HG02623 (cell line): ENCODE measurements at regions not wholly inside any gene's neighbourhood (a gene's known extent, or its start where the extent isn't known, plus 50 kb on each side); places are given as distances from the start of the nearest gene placed in this dataset.

Experiments used
- ATAC-seq: cut with Tn5 transposase; IDR thresholded peaks from one replicate; pipeline ENCODE4 v1.9.1; 2021; ENCODE audit warnings: moderate library complexity; ENCODE audit not compliant: unreplicated experiment

DNA sequence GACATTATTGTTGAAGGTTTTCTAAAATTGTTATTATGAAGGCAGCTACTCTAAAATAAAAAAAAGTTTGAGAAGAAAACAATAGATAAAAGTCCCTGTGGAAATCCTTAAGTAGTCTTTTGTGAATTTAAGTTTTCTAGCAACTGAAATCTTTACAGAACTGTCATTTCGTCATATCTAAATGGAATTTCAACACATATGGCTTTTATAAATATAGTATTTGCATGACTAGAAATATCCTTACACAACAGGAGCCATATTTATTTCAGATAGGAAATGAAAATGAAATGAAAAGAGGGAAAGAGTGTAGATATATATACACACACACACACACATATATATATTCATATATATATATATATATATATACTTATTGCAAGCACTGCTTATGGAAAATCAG lies 204.7 kb upstream of the RGS18 start:
- no peak for ATAC-seq

DNA sequence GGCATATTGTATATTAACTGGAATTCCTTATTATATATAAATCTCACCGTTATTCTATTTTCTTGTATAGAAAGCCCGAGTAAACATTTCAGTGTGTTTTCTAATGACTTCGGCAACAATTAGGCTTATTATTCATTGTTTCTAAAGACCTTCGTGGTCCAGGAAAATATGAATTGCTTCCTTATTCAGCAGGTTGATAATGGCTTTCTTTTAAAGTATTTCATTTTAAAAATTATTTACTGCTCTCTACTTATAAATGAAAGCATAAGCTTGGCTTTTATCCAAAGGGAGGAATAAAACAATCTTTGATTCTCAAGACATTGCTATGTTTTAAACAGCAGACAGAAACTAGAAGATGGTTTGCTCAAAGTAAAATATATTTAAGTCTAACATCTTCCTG lies 198.4 kb upstream of the RGS18 start:
- ATAC-seq, result no peak

DNA sequence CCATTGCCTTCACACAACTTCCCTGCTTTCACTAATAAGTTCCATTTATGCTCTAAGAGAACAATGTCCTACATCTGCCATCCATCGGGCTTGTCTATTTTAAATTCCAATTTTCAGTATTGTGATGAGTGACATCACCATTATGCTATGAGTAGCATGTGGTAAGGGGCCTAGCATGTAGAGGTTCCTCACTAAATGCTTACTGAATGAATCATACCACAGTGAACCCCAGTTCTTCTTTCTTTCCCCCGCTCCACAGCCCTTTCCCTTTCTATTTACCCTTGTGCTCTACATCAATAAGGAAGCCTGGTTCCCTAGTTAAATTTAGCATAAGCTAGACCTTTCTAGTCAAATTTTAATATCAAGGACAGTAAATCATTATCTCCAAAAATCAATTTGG lies 195.0 kb upstream of the RGS18 start:
- ATAC-seq, result no peak

DNA sequence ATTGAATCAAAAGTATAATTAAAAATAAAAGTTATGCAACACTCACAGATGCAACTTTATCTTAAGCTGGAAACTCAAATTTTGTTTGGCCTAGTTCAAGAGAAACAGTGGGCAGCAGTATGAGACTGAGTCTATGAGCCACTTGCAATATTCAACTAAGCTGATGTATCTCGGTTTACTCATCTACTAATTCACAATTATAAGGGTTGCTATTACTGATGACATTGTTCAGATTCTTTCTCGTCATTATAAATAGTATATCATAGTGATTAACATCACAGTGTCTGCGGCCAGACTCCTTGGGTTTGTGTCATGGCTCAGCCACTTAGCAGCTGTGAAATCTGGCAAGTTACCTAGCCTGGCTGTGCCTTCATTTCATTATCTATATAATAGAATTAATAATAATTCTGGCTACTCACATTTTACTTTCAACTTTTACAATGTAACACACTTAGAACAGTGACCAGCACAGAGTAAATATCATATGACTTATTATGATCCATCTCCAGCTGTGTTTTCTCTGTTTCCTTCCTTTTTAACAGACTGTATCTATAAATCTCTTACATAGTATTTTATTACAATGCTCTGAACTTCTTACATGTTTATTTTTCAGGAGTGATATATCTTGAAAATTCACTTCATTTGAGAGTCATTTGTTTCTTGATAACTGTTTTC lies 194.3 kb upstream of the RGS18 start:
- ATAC-seq, result no peak

DNA sequence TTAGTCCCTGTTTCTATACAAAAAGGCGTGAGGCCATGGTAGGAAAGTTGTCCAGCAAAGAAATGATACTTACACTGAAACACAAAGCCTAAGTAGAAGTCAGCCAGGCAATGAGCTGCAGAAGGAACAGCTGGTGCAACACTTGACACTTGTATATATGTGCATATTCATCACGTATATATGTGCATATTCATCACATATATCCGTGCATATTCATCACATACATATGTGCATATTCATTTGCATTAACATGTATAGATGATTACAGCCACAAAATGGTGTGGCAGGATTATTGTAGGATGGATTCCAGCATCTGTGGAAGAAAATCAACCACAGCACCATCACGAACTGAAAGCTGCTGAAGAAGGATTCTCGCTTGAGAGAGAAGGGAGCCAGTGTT lies 189.0 kb upstream of the RGS18 start:
- ATAC-seq, result no peak

DNA sequence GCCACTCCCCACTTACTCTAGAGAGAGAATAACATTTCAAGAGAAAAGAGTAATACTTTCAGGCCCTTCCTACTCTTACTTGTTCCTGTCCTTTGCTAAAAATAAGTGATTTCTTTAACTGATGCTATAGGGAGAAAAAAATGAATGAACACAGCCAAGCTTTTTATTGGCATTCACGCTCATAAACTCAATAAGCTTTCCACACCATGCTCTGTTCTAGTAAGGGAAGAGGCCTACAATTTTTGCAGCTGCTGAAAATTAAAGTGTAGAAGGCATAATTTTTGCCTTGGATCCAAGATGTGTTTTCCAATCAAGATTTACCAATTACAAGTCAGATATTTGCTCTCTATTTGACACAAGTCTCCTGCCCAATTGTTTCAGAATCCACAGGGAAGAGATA lies 188.1 kb upstream of the RGS18 start:
- ATAC-seq, result no peak

DNA sequence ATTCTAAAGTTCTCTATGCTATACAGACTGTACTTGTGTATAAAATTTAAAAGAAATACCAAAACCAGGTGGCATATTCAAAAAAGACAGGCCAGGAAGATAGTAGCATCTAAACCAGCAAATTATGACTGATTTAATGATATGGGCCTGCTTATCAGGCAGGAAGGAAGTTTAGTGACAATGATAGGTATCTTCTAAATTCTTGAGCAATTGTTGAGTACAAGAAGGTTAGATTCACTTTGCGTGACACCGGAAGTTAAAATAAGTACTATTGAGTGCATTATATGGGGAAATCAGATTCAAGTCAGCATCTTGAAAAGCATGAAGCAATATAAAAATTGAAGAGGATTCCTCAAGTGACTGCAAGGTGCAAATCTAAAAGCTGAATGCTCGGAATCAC lies 186.8 kb upstream of the RGS18 start:
- ATAC-seq, result no peak

DNA sequence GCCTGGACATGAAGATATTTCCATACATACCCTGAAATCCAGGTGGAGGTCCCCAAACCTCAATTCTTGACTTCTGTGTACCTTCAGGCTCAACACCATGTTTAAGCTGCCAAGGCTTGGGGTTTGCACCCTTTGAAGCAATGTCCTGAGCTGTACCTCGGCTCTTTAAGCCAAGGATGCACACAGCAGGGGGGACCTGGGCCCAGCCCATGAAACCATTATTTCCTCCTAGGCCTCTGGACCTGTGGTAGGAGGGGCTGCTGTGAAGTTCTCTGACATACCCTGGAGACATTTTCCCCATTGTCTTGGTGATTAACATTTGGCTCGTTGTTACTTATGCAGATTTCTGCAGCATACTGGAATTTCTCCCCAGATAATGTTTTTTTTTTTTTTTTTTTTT lies 184.3 kb upstream of the RGS18 start:
- no peak for ATAC-seq

DNA sequence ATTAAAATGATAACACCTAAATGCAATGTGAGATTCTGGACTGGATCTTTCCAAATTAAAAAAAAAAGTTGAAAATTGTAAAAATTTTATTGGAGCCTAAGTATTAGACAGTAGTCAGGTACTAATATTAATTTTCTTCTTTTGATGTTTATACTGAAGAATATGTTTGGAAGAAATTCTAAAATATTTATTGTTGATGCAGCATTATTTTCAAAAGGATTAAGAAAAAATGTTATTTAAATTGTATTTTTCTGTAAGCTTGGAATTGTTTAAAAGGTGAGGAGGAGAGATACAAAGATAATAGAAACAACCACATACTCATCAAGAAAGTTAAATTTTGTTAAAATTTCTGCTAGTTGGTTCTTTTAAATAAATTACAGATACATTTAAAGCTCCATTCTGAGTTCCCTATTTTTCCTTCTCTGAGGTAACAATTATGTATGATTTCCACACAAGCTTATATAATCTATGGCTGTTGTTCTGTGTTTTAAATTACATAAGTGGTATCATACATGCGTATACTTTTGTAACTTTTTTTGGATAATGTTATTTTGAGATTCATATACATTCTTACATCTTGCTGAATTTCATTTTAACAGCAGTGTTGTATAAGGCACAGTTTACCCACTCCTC lies 180.3 kb upstream of the RGS18 start:
- no peak for ATAC-seq

DNA sequence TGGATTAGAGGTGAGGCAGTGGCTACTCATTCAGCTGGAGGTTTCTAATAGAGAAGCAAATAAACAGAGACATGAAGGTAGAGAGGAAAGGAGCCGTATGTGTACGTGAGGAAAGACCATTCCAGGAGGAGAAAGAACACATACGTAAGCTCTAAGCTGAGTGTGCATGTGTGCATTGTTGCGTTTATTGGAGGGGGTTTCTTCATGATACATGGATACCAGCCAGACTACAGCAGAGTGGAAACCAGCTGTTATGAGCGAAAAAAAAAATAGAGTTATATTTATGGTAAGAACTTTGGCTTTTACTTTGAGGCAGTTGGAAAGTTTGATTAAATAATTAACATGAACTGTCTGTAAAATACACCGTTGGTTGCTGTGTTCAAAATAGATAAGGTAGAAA lies 173.4 kb upstream of the RGS18 start:
- ATAC-seq, result no peak

DNA sequence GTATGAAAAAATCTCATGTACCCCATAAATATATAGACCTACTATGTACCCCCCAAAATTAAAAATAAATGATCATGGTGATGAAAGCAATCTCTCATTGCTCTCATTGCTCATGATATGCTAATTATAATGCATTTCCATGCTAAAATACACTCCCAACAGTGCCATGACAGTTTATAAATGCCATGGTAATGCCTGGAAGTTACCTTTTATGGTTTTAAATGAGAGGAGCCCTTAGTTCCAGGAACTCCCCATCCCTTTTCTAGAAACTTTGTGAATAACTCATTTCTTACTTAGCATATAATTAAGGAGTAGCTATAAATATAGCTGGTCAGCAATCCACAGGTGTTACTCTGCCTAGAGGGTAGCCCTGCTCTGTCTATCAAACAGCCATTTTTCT lies 166.1 kb upstream of the RGS18 start:
- ATAC-seq, result no peak

DNA sequence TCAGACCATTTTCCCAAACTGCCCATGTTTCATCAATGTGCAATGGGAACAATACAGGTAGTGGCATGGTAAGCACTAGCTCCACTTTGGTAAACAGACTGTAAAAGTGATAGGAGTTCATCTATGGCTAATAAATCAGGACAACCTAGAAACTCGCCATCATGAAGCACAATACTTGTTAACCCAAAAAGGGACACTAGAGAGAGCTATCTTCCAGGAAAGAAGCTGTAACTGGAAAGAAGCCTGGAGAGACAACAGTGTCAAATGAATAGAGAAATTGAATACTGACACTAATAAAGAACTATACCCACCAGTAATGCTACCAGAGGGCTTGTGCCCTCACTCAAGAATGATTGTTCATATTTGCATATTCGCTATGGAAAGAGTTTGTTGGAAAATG lies 164.7 kb upstream of the RGS18 start:
- no peak for ATAC-seq

DNA sequence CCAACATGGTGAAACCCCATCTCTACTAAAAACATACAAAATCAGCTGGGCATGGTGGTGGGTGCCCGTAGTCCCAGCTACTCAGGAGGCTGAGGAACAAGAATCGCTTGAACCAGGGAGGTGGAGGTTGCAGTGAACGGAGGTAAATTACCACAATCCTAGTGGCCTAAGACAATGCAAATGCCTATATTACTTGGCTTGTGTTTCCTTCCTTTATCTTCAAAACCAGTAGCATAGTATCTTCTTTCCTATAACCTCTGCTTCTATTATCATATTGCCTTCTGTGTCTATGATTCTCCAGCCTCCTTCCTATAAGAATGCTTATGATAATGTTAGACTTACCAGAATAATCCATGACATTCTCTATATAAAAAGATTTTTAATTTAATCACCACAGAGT lies 156.2 kb upstream of the RGS18 start:
- ATAC-seq, result no peak

DNA sequence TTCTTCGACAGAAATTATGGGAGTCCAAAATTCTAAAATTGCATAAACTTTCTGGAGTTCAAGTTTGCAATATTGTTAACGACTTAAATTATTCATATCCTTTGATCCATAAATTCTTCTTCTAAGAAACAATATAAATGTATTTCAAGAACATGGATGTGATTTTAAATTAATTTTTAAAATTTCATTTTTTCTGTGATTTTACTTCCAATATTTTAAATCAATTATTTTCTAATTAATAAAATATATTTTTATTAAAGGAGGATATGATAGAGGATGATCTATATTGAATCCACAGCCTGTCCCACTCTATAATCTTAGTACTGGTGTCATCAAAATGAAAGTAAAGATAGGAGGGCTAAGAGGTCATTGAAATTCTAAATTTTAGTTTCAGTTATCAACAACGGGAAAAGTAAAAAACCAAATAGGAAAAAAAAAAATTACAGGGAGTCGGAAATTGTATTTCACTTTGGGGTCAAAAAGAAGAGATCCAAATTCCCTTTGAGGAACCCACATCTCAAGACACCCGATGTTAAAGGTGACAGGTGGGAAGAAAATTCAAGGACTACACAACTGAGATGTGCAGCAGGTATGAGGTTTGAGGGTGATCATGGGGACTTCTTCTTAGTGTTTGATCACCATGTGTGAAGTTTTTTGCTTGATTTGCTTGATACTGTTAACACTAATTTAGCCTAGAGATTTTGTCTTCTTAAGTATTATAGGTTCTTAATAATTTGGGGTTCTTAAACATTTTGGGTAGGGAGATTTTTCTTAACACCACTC lies 154.8 kb upstream of the RGS18 start:
- no peak for ATAC-seq

DNA sequence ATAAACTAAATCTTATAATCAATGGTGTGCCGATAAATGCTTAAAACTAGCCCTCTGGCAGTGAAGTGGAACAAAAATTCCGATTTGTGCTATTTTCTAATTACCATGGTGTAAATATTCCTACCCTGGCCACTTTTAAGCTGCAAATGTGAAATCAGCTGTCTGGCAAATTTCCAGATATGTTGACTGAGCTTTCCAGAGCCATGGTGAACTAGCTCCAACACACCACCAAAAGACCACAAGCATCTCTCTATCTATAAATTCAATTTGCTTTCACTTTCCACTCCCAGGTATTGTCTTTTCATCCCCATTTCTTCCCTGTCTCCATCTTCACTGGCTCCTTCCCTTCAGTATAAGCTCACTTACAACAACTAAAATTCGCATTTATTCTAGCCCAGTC lies 152.3 kb upstream of the RGS18 start:
- no peak for ATAC-seq

DNA sequence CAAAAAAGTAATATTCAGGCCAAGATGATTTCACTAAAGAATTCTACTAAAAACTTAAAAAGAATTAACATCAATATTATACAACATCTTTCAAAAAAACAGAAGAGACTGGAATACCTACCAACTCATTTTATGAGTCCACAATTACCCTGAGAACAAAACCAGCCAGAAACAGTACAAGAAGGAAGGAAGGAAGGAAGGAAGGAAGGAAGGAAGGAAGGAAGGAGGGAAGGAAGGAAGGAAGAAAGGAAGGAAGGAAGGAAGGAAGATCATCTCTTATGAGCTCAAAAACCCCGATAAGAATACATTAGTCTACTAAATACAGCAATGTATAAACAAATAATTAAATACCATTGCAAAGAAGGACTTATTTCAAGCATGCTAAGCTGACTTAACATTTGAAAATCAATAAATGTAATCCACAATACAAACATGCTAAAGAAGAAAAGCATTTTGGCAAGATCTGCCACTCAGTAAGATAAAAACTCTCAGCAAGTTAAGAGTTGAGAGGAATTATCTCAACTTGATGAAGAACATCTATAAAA lies 149.9 kb upstream of the RGS18 start:
- no peak for ATAC-seq

DNA sequence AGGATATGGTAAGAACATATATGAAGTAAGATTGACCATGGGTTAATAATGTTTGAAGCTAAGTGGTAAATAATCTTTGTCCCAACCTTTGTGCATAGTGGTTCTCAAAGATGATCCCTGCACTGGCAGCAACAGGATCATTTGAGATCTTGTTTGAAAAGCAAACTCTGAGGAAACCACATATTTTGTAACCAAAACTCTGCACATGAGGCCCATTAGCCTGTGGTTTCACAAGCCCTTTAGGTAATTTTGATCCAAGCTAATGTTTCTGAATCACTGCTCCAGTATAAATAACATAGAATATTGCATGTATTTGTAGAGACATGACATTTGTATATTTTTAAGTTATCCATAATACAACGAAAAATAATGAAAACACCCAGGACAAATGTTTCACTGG lies 147.9 kb upstream of the RGS18 start:
- no peak for ATAC-seq

DNA sequence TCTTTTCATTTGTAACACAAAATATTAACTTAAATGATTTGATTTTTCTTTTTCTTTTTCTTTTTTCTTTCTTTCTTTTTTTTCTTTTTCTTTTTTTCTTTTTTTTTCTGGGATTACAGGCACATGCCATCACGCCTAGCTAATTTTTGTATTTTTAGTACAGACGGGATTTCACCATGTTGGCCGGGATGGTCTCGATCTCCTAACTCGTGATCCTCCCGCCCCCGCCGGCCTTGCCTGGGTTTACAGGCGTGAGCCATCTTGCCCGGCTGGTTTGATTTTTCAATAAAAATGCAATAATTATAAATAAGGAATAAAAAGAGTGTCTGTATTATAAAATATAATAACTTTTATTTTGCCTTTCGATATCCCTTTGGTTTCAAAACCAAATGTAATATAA lies 146.7 kb upstream of the RGS18 start:
- ATAC-seq, result no peak

DNA sequence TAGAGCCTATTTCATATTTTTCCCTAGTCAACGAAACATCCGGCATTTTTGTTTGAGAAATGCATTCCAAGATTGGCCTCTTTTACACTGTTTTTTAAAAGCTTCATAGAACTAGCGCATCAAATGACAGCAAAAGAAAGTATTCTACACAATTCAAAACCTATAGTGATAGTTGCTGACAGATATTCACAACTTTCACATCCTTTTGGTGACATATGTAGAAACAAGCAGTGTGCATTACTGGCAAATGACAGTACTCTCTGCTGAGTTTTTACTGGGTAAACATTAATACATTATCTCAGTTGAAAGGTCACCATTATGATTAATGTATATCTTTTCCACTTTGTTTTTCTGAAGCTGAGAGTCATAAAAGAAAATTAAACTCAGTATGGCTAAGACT lies 135.4 kb upstream of the RGS18 start:
- ATAC-seq, result no peak

DNA sequence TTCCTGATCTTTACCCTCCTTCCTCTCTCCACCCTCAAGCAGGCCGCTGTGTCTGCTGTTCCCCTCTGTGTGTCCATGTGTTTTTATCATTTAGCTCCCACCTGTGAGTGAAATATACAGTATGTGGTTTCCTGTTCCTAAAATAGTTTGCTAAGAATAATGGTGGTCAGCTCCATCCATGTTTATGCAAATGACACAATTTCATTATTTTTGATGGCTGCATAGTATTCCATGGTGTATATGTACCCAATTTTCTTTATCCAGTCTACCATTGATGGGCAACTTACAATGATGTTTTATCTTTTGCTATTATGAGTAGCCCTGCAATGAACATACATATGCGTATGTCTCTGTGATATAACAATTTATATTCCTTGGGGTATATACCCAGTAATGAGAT lies 133.4 kb upstream of the RGS18 start:
- ATAC-seq, result no peak

DNA sequence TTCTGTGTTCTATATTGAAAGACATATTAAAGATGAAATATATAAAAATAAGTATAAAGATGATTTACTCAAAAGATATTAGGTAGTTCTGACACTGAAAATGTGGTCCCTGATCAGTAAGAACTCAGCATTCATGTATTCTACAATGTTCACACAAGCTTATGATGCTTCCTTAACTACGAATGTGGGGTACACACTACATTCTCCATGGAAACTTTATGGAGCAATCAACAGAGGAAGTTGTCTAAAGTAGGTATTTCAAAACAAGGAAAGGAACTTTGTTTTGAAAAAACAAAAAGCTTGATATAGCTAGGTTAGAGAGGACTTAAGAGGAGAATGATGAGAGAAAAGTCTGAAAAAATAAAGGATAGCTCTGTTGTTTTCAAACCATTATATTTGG lies 119.7 kb upstream of the RGS18 start:
- no peak for ATAC-seq

DNA sequence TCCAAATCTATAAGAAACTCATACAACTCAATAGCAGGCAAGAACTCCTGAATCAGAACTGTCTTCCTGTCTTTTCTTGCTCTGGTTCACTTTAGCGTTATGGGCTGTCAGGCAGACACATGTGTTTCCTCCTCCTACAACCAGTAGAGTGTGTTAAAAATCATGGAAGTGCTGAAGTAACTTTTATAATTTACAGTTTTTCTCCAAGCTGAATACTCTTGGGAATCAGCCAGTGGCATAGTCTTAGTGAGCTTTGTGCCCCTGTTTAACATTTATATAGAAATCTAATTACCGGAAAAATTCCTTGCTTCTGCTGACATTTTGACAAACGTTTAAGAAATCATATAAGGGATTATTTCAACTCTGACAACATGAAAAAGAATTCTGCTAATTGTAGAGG lies 113.1 kb upstream of the RGS18 start:
- ATAC-seq, result no peak
